Peyer's patch (tissue), 4 donors: ENCODE measurements at regions not wholly inside any gene's neighbourhood (a gene's known extent, or its start where the extent isn't known, plus 50 kb on each side); places are given as distances from the start of the nearest gene placed in this dataset.
A peak's percentile ranks its signal among the peaks of the same experiment; 100 is the strongest.

Experiments used
- DNase-seq, 3 donors: peaks; one replicate each; pipeline ENCODE4 v3.0.0-alpha.2; 2017 to 2019
- H3K27ac ChIP-seq, 4 donors: fragments of 200-600 bp; sonication (generic); one replicate each; pipeline ENCODE4 v1.5.1; 2016 to 2019
- H3K27me3 ChIP-seq, 2 donors: fragments of 200-600 bp; sonication (generic); one replicate each; pipeline ENCODE4 v1.5.1; 2019
- H3K36me3 ChIP-seq, 3 donors: fragments of 200-600 bp; sonication (generic); one replicate each; pipeline ENCODE4 v1.5.1; 2016 to 2019
- H3K4me1 ChIP-seq, 4 donors: fragments of 200-600 bp; sonication (generic); one replicate each; pipeline ENCODE4 v1.5.1; 2016 to 2019
- H3K4me3 ChIP-seq, 4 donors: fragments of 200-600 bp; sonication (generic); 1 replicate in 3 of 4; 2 replicates in 1 of 4; pipeline ENCODE4 v1.5.1; 2016 to 2019; ENCODE audit warnings: mild to moderate bottlenecking in 1 of 4
- H3K9me3 ChIP-seq, 4 donors: fragments of 200-600 bp; sonication (generic); one replicate each; pipeline ENCODE4 v1.5.1; 2016 to 2019; ENCODE audit warnings: mild to moderate bottlenecking in 1 of 4
- CTCF ChIP-seq, 6 experiments: fragments of 450-650 bp in 4 of 6; fragments of 200-600 bp in 2 of 6; sonication (generic) in 1 of 6; IDR thresholded peaks; one replicate each; pipeline ENCODE4 v1.5.1; 2017 to 2019; ENCODE audit warnings: antibody characterized with exemption in 6 of 6, mild to moderate bottlenecking in 3 of 6, moderate library complexity in 1 of 6
- POLR2A ChIP-seq, 2 donors: fragments of 450-650 bp; IDR thresholded peaks; one replicate each; pipeline ENCODE4 v1.5.1; 2017; ENCODE audit warnings: antibody characterized with exemption in 2 of 2, mild to moderate bottlenecking in 2 of 2, moderate library complexity in 2 of 2

- TF ChIP-seq POLR2A (IDR thresholded peaks at IDR 0.05) = no peak
- no peak for TF ChIP-seq CTCF (IDR thresholded peaks at IDR 0.05)
- no peak overlapping the region for H3K4me3 ChIP-seq
- no peaks in the 10 kb centered on the region for H3K4me1 ChIP-seq
- no peak overlapping the region for H3K27ac ChIP-seq
- H3K36me3 ChIP-seq = no peaks in the 10 kb centered on the region
- H3K27me3 ChIP-seq = no peaks in the 10 kb centered on the region
- DNase-seq = no peak
- no peaks in the 10 kb centered on the region for H3K9me3 ChIP-seq
Observed at GRCh38 chr4:179836179-179837075, 2394.2 kb upstream of the AGA start.

- no peaks in the 10 kb centered on the region for H3K4me1 ChIP-seq
- TF ChIP-seq CTCF (IDR thresholded peaks at IDR 0.05) = no peak
- no peak for TF ChIP-seq POLR2A (IDR thresholded peaks at IDR 0.05)
- no peak overlapping the region for H3K4me3 ChIP-seq
- no peaks in the 10 kb centered on the region for H3K36me3 ChIP-seq
- no peaks in the 10 kb centered on the region for H3K9me3 ChIP-seq
- no peaks in the 10 kb centered on the region for H3K27me3 ChIP-seq
- H3K27ac ChIP-seq = no peak overlapping the region
- no peak for DNase-seq
Observed at GRCh38 chr4:179843370-179843769, 2399.8 kb upstream of the TENM3 start.

- no peaks in the 10 kb centered on the region for H3K36me3 ChIP-seq
- H3K4me3 ChIP-seq = no peak overlapping the region
- H3K9me3 ChIP-seq = no peaks in the 10 kb centered on the region
- H3K27ac ChIP-seq = no peak overlapping the region
- H3K4me1 ChIP-seq = no peaks in the 10 kb centered on the region
- no peak for TF ChIP-seq CTCF (IDR thresholded peaks at IDR 0.05)
- TF ChIP-seq POLR2A (IDR thresholded peaks at IDR 0.05) = no peak
- no peaks in the 10 kb centered on the region for H3K27me3 ChIP-seq
- DNase-seq = no peak
Observed at GRCh38 chr4:179855469-179855868, 2387.7 kb upstream of the TENM3 start.

- TF ChIP-seq CTCF (IDR thresholded peaks at IDR 0.05) = no peak
- no peak for TF ChIP-seq POLR2A (IDR thresholded peaks at IDR 0.05)
- no peak for DNase-seq
- H3K9me3 ChIP-seq = no peaks in the 10 kb centered on the region
- H3K4me3 ChIP-seq = no peak overlapping the region
- no peaks in the 10 kb centered on the region for H3K4me1 ChIP-seq
- no peaks in the 10 kb centered on the region for H3K27me3 ChIP-seq
- H3K36me3 ChIP-seq = no peaks in the 10 kb centered on the region
- no peak overlapping the region for H3K27ac ChIP-seq
Observed at GRCh38 chr4:179858221-179858620, 2385.0 kb upstream of the TENM3 start.

- Histone ChIP-seq H3K27ac (no peak overlapping the region), H3K4me3 (no peak overlapping the region), H3K27me3 (no peaks in the 10 kb centered on the region), H3K36me3 (no peaks in the 10 kb centered on the region), H3K9me3 (no peaks in the 10 kb centered on the region), H3K4me1 (no peaks in the 10 kb centered on the region)
- no peak for TF ChIP-seq POLR2A (IDR thresholded peaks at IDR 0.05)
- TF ChIP-seq CTCF (IDR thresholded peaks at IDR 0.05) = peak in 4 of 6 experiments; percentile 38 to 63 (median 59)
- peak; percentile 20 to 68 (median 68) for DNase-seq
Observed at GRCh38 chr4:179867300-179867878, 2375.8 kb upstream of the TENM3 start.
